GM20000 (cell line): ENCODE measurements at regions not wholly inside any gene's neighbourhood (a gene's known extent, or its start where the extent isn't known, plus 50 kb on each side); places are given as distances from the start of the nearest gene placed in this dataset.

Experiments
- DNase-seq: peaks from one replicate; pipeline ENCODE4 v3.0.0; 2012; ENCODE audit warnings: low spot score
- CTCF ChIP-seq: IDR thresholded peaks from 2 replicates; pipeline ENCODE4 v1.5.1; 2012; ENCODE audit warnings: mild to moderate bottlenecking, control low read depth; ENCODE audit errors: extremely low read depth, missing control alignments

- DNase-seq = no peak
- no peak for TF ChIP-seq CTCF
These were observed 838.4 kb downstream of the TFAP2A start for GRCh38 chr6:9576521-9576920.

- no peak for DNase-seq
- no peak for TF ChIP-seq CTCF
These were observed 848.8 kb downstream of the TFAP2A start for GRCh38 chr6:9566096-9566495.

- TF ChIP-seq CTCF = no peak
- DNase-seq = no peak
These were observed 850.9 kb downstream of the TFAP2A start for GRCh38 chr6:9564021-9564420.

- TF ChIP-seq CTCF = no peak
- no peak for DNase-seq
These were observed 851.3 kb downstream of the TFAP2A start for GRCh38 chr6:9563568-9563967.

- no peak for DNase-seq
- TF ChIP-seq CTCF = no peak
These were observed 860.1 kb downstream of the TFAP2A start for GRCh38 chr6:9554806-9555205.

- TF ChIP-seq CTCF = no peak
- no peak for DNase-seq
These were observed 860.6 kb downstream of the TFAP2A start for GRCh38 chr6:9554323-9554722.

GRCh38 chr6:9553002-9553401 is 861.9 kb downstream of the TFAP2A start:
- no peak for TF ChIP-seq CTCF
- DNase-seq = no peak
